A204.1 (cell line): ENCODE measurements at regions not wholly inside any gene's neighbourhood (a gene's known extent, or its start where the extent isn't known, plus 50 kb on each side); places are given as distances from the start of the nearest gene placed in this dataset.

Source experiments
- FAIRE-seq: peaks from 2 replicates; lab custom pipeline; 2012; peaks lifted over from hg19 to GRCh38; lab: Jason Lieb, UNC

DNA sequence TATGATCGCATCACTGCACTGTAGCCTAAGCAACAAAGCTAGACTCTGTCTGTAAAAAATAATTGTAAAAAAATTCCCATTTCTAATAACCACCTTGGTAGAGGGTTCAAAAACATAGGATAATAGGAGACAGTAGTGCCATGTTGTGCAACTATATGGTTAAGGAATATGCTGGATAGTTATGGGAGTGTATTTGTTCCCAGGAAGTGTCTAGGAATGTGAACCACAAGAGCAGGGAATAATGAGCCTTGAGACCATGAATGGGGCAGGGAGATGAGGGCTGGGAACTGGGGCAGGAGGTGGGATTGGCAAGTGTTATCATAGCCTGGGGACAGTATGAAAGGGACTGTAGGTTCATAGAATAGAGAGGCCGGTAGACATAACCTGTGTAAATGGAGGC is 50.4 kb downstream of the RUSC2 start:
- FAIRE-seq: no peak

DNA sequence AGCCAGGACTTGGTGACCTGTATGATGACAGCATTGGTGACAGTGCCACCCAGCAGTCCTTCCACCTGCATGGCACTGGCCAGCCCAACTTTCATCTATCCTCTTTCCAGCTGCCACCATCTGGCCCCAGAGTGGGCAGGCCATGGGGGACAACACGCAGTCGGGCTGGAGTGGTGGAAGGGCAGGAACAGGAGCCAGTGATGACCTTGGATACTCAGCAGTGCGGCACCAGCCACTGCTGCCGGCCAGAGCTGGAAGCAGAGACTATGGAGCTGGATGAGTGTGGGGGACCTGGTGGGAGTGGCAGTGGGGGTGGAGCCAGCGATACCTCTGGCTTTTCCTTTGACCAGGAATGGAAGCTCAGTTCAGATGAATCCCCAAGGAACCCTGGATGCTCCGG is 56.9 kb downstream of the RUSC2 start:
- no peak for FAIRE-seq

DNA sequence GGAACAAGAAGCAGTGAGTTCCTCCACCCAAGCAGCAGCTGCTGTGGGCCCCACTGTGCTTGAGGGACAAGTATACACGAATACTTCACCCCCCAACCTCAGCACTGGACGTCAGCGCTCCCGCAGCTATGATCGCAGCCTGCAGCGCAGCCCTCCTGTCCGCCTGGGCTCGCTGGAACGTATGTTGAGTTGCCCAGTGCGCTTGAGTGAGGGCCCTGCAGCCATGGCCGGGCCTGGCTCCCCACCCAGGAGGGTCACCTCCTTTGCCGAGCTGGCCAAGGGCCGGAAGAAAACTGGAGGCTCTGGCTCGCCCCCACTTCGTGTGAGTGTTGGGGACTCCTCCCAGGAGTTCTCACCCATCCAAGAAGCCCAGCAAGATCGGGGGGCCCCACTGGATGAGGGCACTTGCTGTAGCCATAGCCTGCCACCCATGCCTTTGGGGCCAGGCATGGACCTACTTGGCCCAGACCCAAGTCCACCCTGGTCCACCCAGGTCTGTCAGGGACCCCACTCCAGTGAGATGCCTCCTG is 57.1 kb upstream of the TESK1 start:
- FAIRE-seq: no peak

DNA sequence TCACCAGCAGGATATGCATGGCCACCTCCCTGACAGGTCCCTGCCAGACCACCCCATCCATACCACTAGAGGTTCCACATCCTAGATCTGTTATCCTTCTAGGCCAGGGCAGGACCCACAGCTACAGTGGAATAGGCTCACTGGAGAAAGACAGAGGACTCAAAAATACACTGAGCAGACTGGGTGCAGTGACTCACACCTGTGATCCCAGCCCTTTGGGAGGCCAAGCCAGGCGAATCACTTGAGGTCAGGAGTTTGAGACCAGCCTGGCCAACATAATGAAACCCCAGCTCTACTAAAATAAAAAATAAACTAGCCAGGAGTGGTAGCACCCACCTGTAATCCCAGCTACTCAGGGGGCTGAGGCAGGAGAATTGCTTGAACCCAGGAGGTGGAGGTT is 56.5 kb upstream of the TESK1 start:
- FAIRE-seq: no peak

DNA sequence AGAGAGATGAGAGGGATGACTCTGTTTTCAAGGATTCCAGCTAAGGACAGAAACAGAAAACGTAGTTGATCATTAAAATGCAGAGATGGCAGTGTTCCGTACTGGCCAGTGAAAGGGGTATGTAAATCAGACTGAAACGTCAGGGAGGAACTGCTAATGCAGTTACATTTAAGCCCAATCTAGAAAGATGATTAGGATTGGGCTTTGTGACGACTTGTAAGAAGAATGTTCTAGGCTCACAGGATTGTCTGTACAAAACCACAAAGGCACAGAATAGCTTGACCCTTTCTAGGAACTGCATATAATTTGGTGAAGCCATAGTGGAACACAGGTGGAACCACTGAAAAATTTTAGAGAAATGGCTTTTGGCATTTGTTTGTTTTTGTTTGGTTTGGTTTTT is 55.6 kb upstream of the TESK1 start:
- FAIRE-seq: no peak

DNA sequence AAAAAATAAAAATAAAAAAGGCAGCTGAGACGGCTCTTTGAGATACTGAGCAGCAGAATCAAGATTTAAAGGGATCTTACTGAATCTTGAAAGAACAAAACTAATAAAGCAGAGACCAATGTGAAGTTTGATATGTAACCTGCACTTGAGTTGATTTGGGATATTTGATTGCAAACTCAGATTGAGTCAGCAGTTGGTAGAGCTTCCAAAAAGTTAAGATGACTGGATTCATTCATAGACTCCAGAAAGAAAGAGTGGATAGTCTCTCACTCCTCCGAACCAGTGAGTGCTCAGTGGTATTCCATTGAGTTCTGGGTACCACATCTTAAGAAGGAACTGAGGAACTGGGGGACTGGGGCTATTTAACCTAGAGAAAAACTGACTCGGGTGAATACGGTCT is 52.7 kb upstream of the TESK1 start:
- FAIRE-seq: no peak

DNA sequence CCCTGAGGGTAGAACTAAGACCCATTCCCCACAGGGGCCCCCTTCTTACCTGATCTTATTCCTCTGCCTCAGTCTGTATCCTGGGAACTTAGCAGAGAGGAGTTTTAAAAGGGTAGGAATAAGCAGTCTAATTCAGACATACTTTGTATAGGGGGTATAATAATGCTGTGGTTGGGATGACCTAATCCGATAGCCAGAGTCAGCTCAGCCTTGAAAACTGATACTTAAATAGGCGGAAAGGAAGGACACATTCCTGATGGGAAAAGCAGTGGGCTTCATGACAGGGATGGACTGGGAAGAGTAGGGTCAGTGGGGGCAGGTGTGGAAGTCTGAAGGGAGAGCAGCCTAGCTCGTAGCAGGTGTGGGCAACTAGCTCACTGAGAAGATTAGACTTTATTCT is 52.2 kb upstream of the TESK1 start:
- FAIRE-seq: no peak

DNA sequence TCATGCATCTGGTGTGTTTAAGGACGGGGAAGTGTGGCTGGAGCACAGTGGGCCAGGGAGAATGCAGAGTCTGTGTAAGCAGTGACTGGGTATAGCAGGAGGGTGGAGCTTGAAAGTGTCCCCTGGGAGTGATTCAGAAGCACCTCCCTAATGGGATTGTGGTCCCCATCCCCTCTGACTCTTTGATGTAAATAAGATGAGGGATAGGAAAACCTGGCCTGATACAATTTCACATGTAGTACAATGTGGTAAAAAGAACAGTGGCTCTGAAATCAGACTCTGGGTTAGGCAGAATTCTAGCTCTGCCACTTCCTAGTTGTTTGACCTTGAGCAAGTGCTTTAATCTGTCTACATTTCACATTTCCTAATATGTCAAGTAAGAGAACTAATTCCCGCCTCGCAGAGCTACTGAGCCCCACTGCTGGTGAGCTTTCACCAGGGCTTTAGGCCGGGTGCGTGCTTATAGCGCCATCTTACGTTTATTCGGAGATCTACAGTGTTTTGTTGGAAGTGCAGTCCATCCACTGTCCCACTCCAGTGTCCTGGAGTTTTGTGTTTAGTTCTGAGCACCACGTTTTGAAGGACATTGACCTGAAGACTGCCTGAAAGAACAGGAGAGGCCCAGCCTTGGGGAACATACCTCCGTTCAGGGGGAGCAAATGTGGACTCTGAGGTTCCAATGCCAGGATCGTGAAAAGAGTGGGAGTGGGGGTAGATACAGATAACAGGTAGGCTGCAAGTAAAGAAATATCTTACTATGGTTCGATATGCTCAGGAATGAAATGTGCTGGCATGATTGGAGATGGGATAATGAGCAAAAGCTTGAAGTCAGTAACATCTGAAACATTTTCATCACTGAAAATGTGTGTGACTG is 51.2 kb upstream of the TESK1 start:
- FAIRE-seq: peak; percentile 94

DNA sequence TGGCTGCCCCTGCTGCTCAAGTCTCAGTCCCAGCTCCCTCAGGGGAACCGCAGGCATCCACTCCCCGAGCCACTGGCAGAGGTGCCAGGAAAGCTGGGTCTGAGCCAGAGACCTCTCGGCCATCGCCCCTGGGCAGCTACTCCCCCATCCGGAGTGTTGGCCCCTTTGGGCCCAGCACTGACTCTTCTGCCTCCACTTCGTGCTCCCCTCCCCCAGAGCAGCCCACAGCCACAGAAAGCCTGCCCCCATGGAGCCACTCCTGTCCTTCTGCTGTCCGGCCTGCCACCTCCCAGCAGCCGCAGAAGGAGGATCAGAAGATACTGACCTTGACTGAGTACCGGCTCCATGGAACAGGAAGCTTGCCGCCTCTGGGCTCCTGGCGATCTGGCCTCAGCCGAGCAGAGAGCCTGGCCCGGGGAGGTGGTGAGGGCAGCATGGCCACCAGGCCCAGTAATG is 49.8 kb upstream of the TESK1 start:
- no peak for FAIRE-seq
